NB4 (cell line): ENCODE measurements at regions not wholly inside any gene's neighbourhood (a gene's known extent, or its start where the extent isn't known, plus 50 kb on each side); places are given as distances from the start of the nearest gene placed in this dataset.

ENCODE experiments used
- CTCF ChIP-seq: IDR thresholded peaks from one replicate; pipeline ENCODE4 v1.5.1; 2012; ENCODE audit warnings: low read depth, low read length
- MAX ChIP-seq: IDR thresholded peaks from 2 replicates; pipeline ENCODE4 v1.6.1; 2011; ENCODE audit warnings: low read depth, low read length
- MYC ChIP-seq: IDR thresholded peaks from 2 replicates; pipeline ENCODE4 v1.6.1; 2011; ENCODE audit warnings: low read depth, low read length
- POLR2A ChIP-seq: IDR thresholded peaks from 2 replicates; pipeline ENCODE4 v1.6.1; 2011; ENCODE audit warnings: mild to moderate bottlenecking; ENCODE audit not compliant: insufficient read length; ENCODE audit errors: extremely low read depth

- TF ChIP-seq CTCF (no peak), POLR2A (no peak), MYC (no peak), MAX (no peak)
Observed at GRCh38 chr3:102158080-102158740, 276.6 kb upstream of the ZPLD1 start.
